GM21526 (cell line): ENCODE measurements at regions not wholly inside any gene's neighbourhood (a gene's known extent, or its start where the extent isn't known, plus 50 kb on each side); places are given as distances from the start of the nearest gene placed in this dataset.
A peak's percentile ranks its signal among the peaks of the same experiment; 100 is the strongest.

ENCODE experiments used
- ATAC-seq: cut with Tn5 transposase; IDR thresholded peaks from one replicate; pipeline ENCODE4 v1.9.1; 2021; ENCODE audit warnings: moderate library complexity; ENCODE audit not compliant: unreplicated experiment, low FRiP score

GRCh38 chr18:55093808-55094207, 134.5 kb upstream of the CCDC68 start:
- no peak for ATAC-seq

- ATAC-seq: no peak
Measured at GRCh38 chr18:55093295-55093694, 134.0 kb upstream of the CCDC68 start.

GRCh38 chr18:55092166-55092565, 132.9 kb upstream of the CCDC68 start:
- no peak for ATAC-seq

- no peak for ATAC-seq
Measured at GRCh38 chr18:55090564-55091188, 131.4 kb upstream of the CCDC68 start.

- ATAC-seq: no peak
Measured at GRCh38 chr18:55089610-55090009, 130.3 kb upstream of the CCDC68 start.

GRCh38 chr18:55088561-55088960, 129.3 kb upstream of the CCDC68 start:
- no peak for ATAC-seq

- peak; percentile 80 for ATAC-seq
Measured at GRCh38 chr18:55088000-55088401, 128.7 kb upstream of the CCDC68 start.

GRCh38 chr18:55086906-55087305, 127.6 kb upstream of the CCDC68 start:
- no peak for ATAC-seq

- ATAC-seq: no peak
Measured at GRCh38 chr18:55085557-55086285, 126.5 kb upstream of the CCDC68 start.

GRCh38 chr18:55084550-55084949, 125.3 kb upstream of the CCDC68 start:
- ATAC-seq: no peak

GRCh38 chr18:55083461-55083860, 124.2 kb upstream of the CCDC68 start:
- no peak for ATAC-seq

GRCh38 chr18:55079481-55080355, 120.5 kb upstream of the CCDC68 start:
- no peak for ATAC-seq

- no peak for ATAC-seq
Measured at GRCh38 chr18:55079067-55079466, 119.8 kb upstream of the CCDC68 start.

GRCh38 chr18:55078303-55078932, 119.2 kb upstream of the CCDC68 start:
- no peak for ATAC-seq

GRCh38 chr18:55076643-55077218, 117.5 kb upstream of the CCDC68 start:
- ATAC-seq: no peak

- no peak for ATAC-seq
Measured at GRCh38 chr18:55073834-55074233, 114.6 kb upstream of the CCDC68 start.

GRCh38 chr18:55073116-55073515, 113.9 kb upstream of the CCDC68 start:
- ATAC-seq: no peak

- ATAC-seq: no peak
Measured at GRCh38 chr18:55072698-55073097, 113.4 kb upstream of the CCDC68 start.

GRCh38 chr18:55072181-55072580, 112.9 kb upstream of the CCDC68 start:
- ATAC-seq: no peak

GRCh38 chr18:55069497-55069896, 110.2 kb upstream of the CCDC68 start:
- ATAC-seq: peak; percentile 75
